GM23338 (cell line): ENCODE measurements at regions not wholly inside any gene's neighbourhood (a gene's known extent, or its start where the extent isn't known, plus 50 kb on each side); places are given as distances from the start of the nearest gene placed in this dataset.

Experiments used
- ATAC-seq: fragments of 200-7000 bp; cut with Tn5 transposase; 3 replicates; pipeline ENCODE4 v1.9.1; 2020
- DNase-seq: peaks from one replicate; pipeline ENCODE4 v3.0.0-alpha.2; 2015; ENCODE audit warnings: low spot score
- H2AFZ ChIP-seq: fragments of 200-600 bp; sonication (generic); 2 replicates; pipeline ENCODE4 v1.8.0; 2016; ENCODE audit warnings: antibody characterized with exemption, mild to moderate bottlenecking, moderate library complexity
- H3F3A ChIP-seq: fragments of 200-600 bp; sonication (generic); replicated peaks from 2 replicates; pipeline ENCODE4 v1.8.0; 2017; ENCODE audit warnings: antibody characterized with exemption, mixed run types, low read depth
- H3K27ac ChIP-seq: fragments of 200-600 bp; sonication (generic); 2 replicates; pipeline ENCODE4 v1.6.1; 2016; ENCODE audit warnings: low read depth
- H3K27me3 ChIP-seq: fragments of 200-600 bp; sonication (generic); 2 replicates; pipeline ENCODE4 v1.8.0; 2016; ENCODE audit warnings: mild to moderate bottlenecking, mixed run types, moderate library complexity; ENCODE audit not compliant: insufficient read depth
- H3K36me3 ChIP-seq: fragments of 200-600 bp; sonication (generic); 2 replicates; pipeline ENCODE4 v1.8.0; 2016; ENCODE audit warnings: mild to moderate bottlenecking; ENCODE audit not compliant: insufficient read depth
- H3K4me1 ChIP-seq: fragments of 200-600 bp; sonication (generic); 2 replicates; pipeline ENCODE4 v1.8.0; 2016; ENCODE audit warnings: mild to moderate bottlenecking, moderate library complexity; ENCODE audit not compliant: insufficient read depth
- H3K4me2 ChIP-seq: fragments of 200-600 bp; sonication (generic); 2 replicates; pipeline ENCODE4 v1.7.1; 2017; ENCODE audit warnings: mixed run types
- H3K4me3 ChIP-seq: fragments of 200-600 bp; sonication (generic); 2 replicates; pipeline ENCODE4 v1.6.1; 2016; ENCODE audit warnings: mixed run types
- H3K79me2 ChIP-seq: fragments of 200-600 bp; sonication (generic); replicated peaks from 2 replicates; pipeline ENCODE4 v1.8.0; 2017; ENCODE audit warnings: mild to moderate bottlenecking; ENCODE audit not compliant: insufficient read depth
- H3K9me2 ChIP-seq: fragments of 200-600 bp; sonication (generic); 2 replicates; pipeline ENCODE4 v1.8.0; 2017; ENCODE audit not compliant: insufficient read depth
- H4K20me1 ChIP-seq: fragments of 200-600 bp; sonication (generic); replicated peaks from 2 replicates; pipeline ENCODE4 v1.8.0; 2017; ENCODE audit warnings: mild to moderate bottlenecking; ENCODE audit not compliant: insufficient read depth
- H3K27ac Mint-ChIP-seq: 2 replicates; pipeline ENCODE4 v1.8.0; 2020; ENCODE audit warnings: inconsistent platforms, mild to moderate bottlenecking, moderate library complexity, mixed read lengths
- H3K27me3 Mint-ChIP-seq: 3 replicates; pipeline ENCODE4 v1.8.0; 2022; ENCODE audit warnings: low read depth, mild to moderate bottlenecking, moderate library complexity, mixed read lengths, inconsistent platforms; ENCODE audit not compliant: insufficient read depth, poor library complexity
- H3K36me3 Mint-ChIP-seq: 3 replicates; pipeline ENCODE4 v1.8.0; 2021; ENCODE audit warnings: low read depth, mild to moderate bottlenecking, inconsistent platforms, moderate library complexity, mixed read lengths
- H3K4me1 Mint-ChIP-seq: 3 replicates; pipeline ENCODE4 v1.8.0; 2020; ENCODE audit warnings: mild to moderate bottlenecking, inconsistent platforms, mixed read lengths
- H3K4me3 Mint-ChIP-seq: 3 replicates; pipeline ENCODE4 v1.8.0; 2021; ENCODE audit warnings: moderate library complexity, mild to moderate bottlenecking, inconsistent platforms, mixed read lengths
- H3K9me3 Mint-ChIP-seq: 3 replicates; pipeline ENCODE4 v1.8.0; 2020; ENCODE audit warnings: moderate library complexity, mild to moderate bottlenecking, inconsistent platforms, mixed read lengths
- CREB1 ChIP-seq: fragments of 250-450 bp; sonication (Bioruptor Pico); IDR thresholded peaks from 2 replicates; pipeline ENCODE4 v1.5.0; 2020; ENCODE audit warnings: low read depth, mild to moderate bottlenecking, moderate library complexity
- CTCF ChIP-seq, 2 experiments: fragments of 200-600 bp in 1 of 2; sonication (generic) in 1 of 2; conservative IDR thresholded peaks; 2 replicates each; pipeline versions ENCODE4 v1.5.1 to v1.6.1; 2016 to 2017; ENCODE audit warnings: antibody characterized with exemption in 2 of 2, low read depth in 2 of 2, mild to moderate bottlenecking in 2 of 2, moderate library complexity in 1 of 2
- ETS1 ChIP-seq: IDR thresholded peaks from 2 replicates; pipeline ENCODE4 v1.6.1; 2016; ENCODE audit warnings: antibody characterized with exemption
- JUNB ChIP-seq: IDR thresholded peaks from one replicate; pipeline ENCODE4 v1.6.1; 2016; ENCODE audit warnings: antibody characterized with exemption; ENCODE audit not compliant: unreplicated experiment
- NANOG ChIP-seq: IDR thresholded peaks from 2 replicates; pipeline ENCODE4 v1.6.1; 2016; ENCODE audit warnings: antibody characterized with exemption, borderline replicate concordance
- REST ChIP-seq: IDR thresholded peaks from one replicate; pipeline ENCODE4 v1.6.1; 2018; ENCODE audit warnings: antibody characterized with exemption; ENCODE audit not compliant: unreplicated experiment
- STAT1 ChIP-seq: IDR thresholded peaks from one replicate; pipeline ENCODE4 v1.6.1; 2016; ENCODE audit warnings: antibody characterized with exemption; ENCODE audit not compliant: unreplicated experiment
- ZNF114 ChIP-seq: fragments of 250-450 bp; sonication (Bioruptor Pico); IDR thresholded peaks from 2 replicates; pipeline ENCODE4 v1.5.0; 2020; ENCODE audit warnings: mild to moderate bottlenecking, moderate library complexity
- ZNF331 ChIP-seq: fragments of 250-450 bp; sonication (Bioruptor Pico); IDR thresholded peaks from 2 replicates; pipeline ENCODE4 v1.5.0; 2020; ENCODE audit warnings: low read depth, mild to moderate bottlenecking, moderate library complexity
- TF ChIP-seq, protein P1 (sequence below): fragments of 250-450 bp; sonication (Bioruptor Pico); IDR thresholded peaks from 2 replicates; pipeline ENCODE4 v1.5.0; 2020; ENCODE audit warnings: mild to moderate bottlenecking, moderate library complexity

- H3K27ac Mint-ChIP-seq, result no peak overlapping the region
- no peak overlapping the region for H2AFZ ChIP-seq
- H3K79me2 ChIP-seq, result no peaks in the 10 kb centered on the region
- peaks cover 7% of the 10 kb centered on the region; the same call in 2 of the 3 replicates for H3K4me1 Mint-ChIP-seq
- H3K36me3 ChIP-seq, result peaks cover 9% of the 10 kb centered on the region; the same call in 1 of the 2 replicates
- H3F3A ChIP-seq, result no peaks in the 10 kb centered on the region
- no peak overlapping the region for H3K4me3 Mint-ChIP-seq
- peaks cover 9% of the 10 kb centered on the region for H3K4me1 ChIP-seq
- ATAC-seq (no peak), DNase-seq (no peak)
- H3K9me3 Mint-ChIP-seq, result peaks cover 5% of the 10 kb centered on the region; the same call in 2 of the 3 replicates
- peaks cover 8% of the 10 kb centered on the region; the same call in 1 of the 3 replicates for H3K36me3 Mint-ChIP-seq
- no peak for TF ChIP-seq REST
- TF ChIP-seq STAT1, result no peak
- TF ChIP-seq NANOG, result no peak
- no peak for TF ChIP-seq CTCF (conservative IDR thresholded peaks at IDR 0.05; ENCODE audit: low read depth in 2 of 2)
- no peak for TF ChIP-seq ZNF114 (CRISPR knock-in tag)
- no peak for TF ChIP-seq ETS1
- TF ChIP-seq CREB1 (CRISPR knock-in tag), result no peak
- TF ChIP-seq JUNB, result no peak
- TF ChIP-seq, protein P1, sequence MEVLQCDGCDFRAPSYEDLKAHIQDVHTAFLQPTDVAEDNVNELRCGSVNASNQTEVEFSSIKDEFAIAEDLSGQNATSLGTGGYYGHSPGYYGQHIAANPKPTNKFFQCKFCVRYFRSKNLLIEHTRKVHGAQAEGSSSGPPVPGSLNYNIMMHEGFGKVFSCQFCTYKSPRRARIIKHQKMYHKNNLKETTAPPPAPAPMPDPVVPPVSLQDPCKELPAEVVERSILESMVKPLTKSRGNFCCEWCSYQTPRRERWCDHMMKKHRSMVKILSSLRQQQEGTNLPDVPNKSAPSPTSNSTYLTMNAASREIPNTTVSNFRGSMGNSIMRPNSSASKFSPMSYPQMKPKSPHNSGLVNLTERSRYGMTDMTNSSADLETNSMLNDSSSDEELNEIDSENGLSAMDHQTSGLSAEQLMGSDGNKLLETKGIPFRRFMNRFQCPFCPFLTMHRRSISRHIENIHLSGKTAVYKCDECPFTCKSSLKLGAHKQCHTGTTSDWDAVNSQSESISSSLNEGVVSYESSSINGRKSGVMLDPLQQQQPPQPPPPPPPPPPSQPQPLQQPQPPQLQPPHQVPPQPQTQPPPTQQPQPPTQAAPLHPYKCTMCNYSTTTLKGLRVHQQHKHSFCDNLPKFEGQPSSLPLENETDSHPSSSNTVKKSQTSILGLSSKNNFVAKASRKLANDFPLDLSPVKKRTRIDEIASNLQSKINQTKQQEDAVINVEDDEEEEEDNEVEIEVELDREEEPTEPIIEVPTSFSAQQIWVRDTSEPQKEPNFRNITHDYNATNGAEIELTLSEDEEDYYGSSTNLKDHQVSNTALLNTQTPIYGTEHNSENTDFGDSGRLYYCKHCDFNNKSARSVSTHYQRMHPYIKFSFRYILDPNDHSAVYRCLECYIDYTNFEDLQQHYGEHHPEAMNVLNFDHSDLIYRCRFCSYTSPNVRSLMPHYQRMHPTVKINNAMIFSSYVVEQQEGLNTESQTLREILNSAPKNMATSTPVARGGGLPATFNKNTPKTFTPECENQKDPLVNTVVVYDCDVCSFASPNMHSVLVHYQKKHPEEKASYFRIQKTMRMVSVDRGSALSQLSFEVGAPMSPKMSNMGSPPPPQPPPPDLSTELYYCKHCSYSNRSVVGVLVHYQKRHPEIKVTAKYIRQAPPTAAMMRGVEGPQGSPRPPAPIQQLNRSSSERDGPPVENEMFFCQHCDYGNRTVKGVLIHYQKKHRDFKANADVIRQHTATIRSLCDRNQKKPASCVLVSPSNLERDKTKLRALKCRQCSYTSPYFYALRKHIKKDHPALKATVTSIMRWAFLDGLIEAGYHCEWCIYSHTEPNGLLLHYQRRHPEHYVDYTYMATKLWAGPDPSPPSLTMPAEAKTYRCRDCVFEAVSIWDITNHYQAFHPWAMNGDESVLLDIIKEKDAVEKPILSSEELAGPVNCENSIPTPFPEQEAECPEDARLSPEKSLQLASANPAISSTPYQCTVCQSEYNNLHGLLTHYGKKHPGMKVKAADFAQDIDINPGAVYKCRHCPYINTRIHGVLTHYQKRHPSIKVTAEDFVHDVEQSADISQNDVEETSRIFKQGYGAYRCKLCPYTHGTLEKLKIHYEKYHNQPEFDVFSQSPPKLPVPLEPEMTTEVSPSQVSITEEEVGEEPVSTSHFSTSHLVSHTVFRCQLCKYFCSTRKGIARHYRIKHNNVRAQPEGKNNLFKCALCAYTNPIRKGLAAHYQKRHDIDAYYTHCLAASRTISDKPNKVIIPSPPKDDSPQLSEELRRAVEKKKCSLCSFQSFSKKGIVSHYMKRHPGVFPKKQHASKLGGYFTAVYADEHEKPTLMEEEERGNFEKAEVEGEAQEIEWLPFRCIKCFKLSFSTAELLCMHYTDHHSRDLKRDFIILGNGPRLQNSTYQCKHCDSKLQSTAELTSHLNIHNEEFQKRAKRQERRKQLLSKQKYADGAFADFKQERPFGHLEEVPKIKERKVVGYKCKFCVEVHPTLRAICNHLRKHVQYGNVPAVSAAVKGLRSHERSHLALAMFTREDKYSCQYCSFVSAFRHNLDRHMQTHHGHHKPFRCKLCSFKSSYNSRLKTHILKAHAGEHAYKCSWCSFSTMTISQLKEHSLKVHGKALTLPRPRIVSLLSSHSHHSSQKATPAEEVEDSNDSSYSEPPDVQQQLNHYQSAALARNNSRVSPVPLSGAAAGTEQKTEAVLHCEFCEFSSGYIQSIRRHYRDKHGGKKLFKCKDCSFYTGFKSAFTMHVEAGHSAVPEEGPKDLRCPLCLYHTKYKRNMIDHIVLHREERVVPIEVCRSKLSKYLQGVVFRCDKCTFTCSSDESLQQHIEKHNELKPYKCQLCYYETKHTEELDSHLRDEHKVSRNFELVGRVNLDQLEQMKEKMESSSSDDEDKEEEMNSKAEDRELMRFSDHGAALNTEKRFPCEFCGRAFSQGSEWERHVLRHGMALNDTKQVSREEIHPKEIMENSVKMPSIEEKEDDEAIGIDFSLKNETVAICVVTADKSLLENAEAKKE, result no peak
- no peak for TF ChIP-seq ZNF331 (CRISPR knock-in tag)
- peaks cover 14% of the 10 kb centered on the region for H3K9me2 ChIP-seq
- no peaks in the 10 kb centered on the region for H4K20me1 ChIP-seq
- H3K4me2 ChIP-seq, result no peak overlapping the region
- peaks cover 1% of the 10 kb centered on the region for H3K27me3 Mint-ChIP-seq
- H3K4me3 ChIP-seq, result no peak overlapping the region
- no peaks in the 10 kb centered on the region for H3K27me3 ChIP-seq
- H3K27ac ChIP-seq, result no peak overlapping the region
Observed at GRCh38 chr1:59180735-59181134, 116.2 kb upstream of the FGGY start.
